ACC112 (cell line): ENCODE measurements at regions not wholly inside any gene's neighbourhood (a gene's known extent, or its start where the extent isn't known, plus 50 kb on each side); places are given as distances from the start of the nearest gene placed in this dataset.
A peak's percentile ranks its signal among the peaks of the same experiment; 100 is the strongest.

ENCODE experiments used
- H2AFZ ChIP-seq: fragments of 200-600 bp; sonication (generic); one replicate; pipeline ENCODE4 v1.6.0; 2017; ENCODE audit warnings: antibody characterized with exemption, low read length; ENCODE audit not compliant: unreplicated experiment
- H3K27ac ChIP-seq: fragments of 200-600 bp; sonication (generic); 2 replicates; pipeline ENCODE4 v1.5.1; 2014; ENCODE audit warnings: low read depth, mild to moderate bottlenecking, antibody characterized with exemption, low read length, moderate library complexity
- H3K27me3 ChIP-seq: fragments of 200-600 bp; sonication (generic); 2 replicates; pipeline ENCODE4 v1.6.1; 2014; ENCODE audit warnings: mild to moderate bottlenecking, antibody characterized with exemption, low read length, moderate library complexity, mixed read lengths; ENCODE audit not compliant: insufficient read depth
- H3K36me3 ChIP-seq: fragments of 200-600 bp; sonication (generic); 2 replicates; pipeline ENCODE4 v1.6.1; 2016; ENCODE audit warnings: mild to moderate bottlenecking, antibody characterized with exemption, low read length, moderate library complexity, mixed read lengths; ENCODE audit not compliant: insufficient read depth
- H3K4me1 ChIP-seq: fragments of 200-600 bp; sonication (generic); one replicate; pipeline ENCODE4 v1.6.1; 2016; ENCODE audit warnings: low read length, mixed read lengths; ENCODE audit not compliant: insufficient read depth, unreplicated experiment, control insufficient read depth
- H3K4me3 ChIP-seq: fragments of 200-600 bp; sonication (generic); 2 replicates; pipeline ENCODE4 v1.5.1; 2014; ENCODE audit warnings: mild to moderate bottlenecking, low read depth, low read length
- H3K79me2 ChIP-seq: fragments of 200-600 bp; sonication (generic); one replicate; pipeline ENCODE4 v1.6.0; 2016; ENCODE audit warnings: low read length; ENCODE audit not compliant: control insufficient read depth, unreplicated experiment, insufficient read depth

- no peak overlapping the region for H3K4me3 ChIP-seq
- H3K27me3 ChIP-seq: peaks cover 22% of the 10 kb centered on the region
- no peak overlapping the region for H2AFZ ChIP-seq
- no peaks in the 10 kb centered on the region for H3K36me3 ChIP-seq
- H3K27ac ChIP-seq: no peak overlapping the region
- no peaks in the 10 kb centered on the region for H3K79me2 ChIP-seq
- H3K4me1 ChIP-seq: no peaks in the 10 kb centered on the region
Observed at GRCh38 chr5:86894056-86894455, 276.3 kb downstream of the COX7C start.

GRCh38 chr5:86896916-86897315 is 279.2 kb downstream of the COX7C start:
- H3K4me3 ChIP-seq: no peak overlapping the region

GRCh38 chr5:86909418-86910295 is 291.9 kb downstream of the COX7C start:
- Histone ChIP-seq H2AFZ (no peak overlapping the region), H3K27ac (peak overlapping the region; percentile 36), H3K36me3 (no peaks in the 10 kb centered on the region), H3K4me3 (no peak overlapping the region), H3K79me2 (no peaks in the 10 kb centered on the region), H3K4me1 (peaks cover 3% of the 10 kb centered on the region), H3K27me3 (no peaks in the 10 kb centered on the region)

More at GRCh38 chr5:86896916-86897315, 279.2 kb downstream of the COX7C start:
- Histone ChIP-seq H2AFZ (no peak overlapping the region), H3K4me1 (no peaks in the 10 kb centered on the region), H3K27ac (no peak overlapping the region), H3K27me3 (peaks cover 21% of the 10 kb centered on the region; the same call in 1 of the 2 replicates), H3K36me3 (no peaks in the 10 kb centered on the region), H3K79me2 (no peaks in the 10 kb centered on the region)

DNA sequence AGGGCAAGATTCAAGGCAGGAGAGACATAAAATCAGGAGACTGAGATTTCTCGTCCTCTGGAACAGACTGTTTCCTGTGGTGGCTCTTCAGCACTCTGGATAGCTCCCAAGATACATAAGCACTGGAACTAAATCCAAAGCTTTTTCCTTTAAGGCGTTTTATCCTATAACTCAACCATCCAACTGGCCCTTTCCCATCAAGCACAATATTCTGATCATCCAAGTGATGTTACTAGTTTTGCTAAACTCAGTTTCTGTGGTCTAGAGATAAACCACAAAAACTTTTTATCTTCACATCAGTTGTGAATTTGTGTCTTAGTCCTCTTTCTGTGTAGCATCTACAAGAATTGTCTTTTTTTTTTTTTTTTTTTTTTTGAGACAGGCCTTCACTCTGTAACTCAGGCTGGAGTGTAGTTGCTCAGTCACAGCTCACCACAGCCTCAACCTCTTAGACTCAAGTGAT is 299.4 kb downstream of the COX7C start:
- H3K4me3 ChIP-seq: no peak overlapping the region
- H3K27ac ChIP-seq: no peak overlapping the region
- H3K4me1 ChIP-seq: no peaks in the 10 kb centered on the region
- H3K79me2 ChIP-seq: no peaks in the 10 kb centered on the region
- no peaks in the 10 kb centered on the region for H3K36me3 ChIP-seq
- H2AFZ ChIP-seq: no peak overlapping the region
- no peaks in the 10 kb centered on the region for H3K27me3 ChIP-seq

DNA sequence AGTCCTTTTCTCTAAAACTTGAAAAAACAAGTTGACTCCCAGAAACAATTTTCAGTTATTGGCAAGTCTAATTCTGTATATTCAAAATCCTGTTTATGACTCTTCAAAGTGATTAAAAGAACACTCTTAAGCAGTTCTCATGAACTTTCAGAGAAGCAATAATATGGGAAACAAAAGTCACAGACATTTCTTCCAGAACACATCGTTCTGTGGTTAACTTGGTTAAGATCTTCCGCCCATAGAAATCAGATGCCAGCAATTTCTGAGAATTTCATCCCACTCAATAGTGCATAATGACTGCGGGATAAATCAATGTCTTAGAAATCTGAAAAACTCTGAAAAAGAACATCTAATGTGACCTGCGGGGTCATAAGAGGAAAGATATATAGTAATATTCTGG is 300.5 kb downstream of the COX7C start:
- no peaks in the 10 kb centered on the region for H3K79me2 ChIP-seq
- no peaks in the 10 kb centered on the region for H3K27me3 ChIP-seq
- no peak overlapping the region for H2AFZ ChIP-seq
- no peaks in the 10 kb centered on the region for H3K36me3 ChIP-seq
- no peaks in the 10 kb centered on the region for H3K4me1 ChIP-seq
- no peak overlapping the region for H3K4me3 ChIP-seq
- no peak overlapping the region for H3K27ac ChIP-seq

DNA sequence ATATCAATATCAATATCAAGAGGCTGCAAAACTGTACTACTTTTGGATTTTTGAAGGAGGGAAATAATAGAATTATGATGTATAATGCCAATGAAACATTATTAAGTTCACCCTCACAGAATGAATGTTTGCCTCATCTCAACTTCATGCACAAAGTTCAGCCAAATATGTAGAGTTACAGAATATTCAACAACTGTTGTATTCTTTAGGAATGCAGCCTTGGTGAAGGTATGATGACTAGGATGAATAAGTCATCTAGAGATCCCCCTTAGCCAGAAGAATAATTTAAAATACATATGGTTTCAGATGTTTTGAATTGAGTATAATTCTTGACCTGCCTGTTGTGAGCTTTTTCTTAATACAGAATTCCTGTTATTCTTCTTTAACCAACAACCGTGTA is 308.3 kb downstream of the COX7C start:
- H2AFZ ChIP-seq: no peak overlapping the region
- no peaks in the 10 kb centered on the region for H3K36me3 ChIP-seq
- no peaks in the 10 kb centered on the region for H3K4me1 ChIP-seq
- no peak overlapping the region for H3K4me3 ChIP-seq
- H3K79me2 ChIP-seq: no peaks in the 10 kb centered on the region
- peaks cover 15% of the 10 kb centered on the region for H3K27me3 ChIP-seq
- H3K27ac ChIP-seq: no peak overlapping the region

DNA sequence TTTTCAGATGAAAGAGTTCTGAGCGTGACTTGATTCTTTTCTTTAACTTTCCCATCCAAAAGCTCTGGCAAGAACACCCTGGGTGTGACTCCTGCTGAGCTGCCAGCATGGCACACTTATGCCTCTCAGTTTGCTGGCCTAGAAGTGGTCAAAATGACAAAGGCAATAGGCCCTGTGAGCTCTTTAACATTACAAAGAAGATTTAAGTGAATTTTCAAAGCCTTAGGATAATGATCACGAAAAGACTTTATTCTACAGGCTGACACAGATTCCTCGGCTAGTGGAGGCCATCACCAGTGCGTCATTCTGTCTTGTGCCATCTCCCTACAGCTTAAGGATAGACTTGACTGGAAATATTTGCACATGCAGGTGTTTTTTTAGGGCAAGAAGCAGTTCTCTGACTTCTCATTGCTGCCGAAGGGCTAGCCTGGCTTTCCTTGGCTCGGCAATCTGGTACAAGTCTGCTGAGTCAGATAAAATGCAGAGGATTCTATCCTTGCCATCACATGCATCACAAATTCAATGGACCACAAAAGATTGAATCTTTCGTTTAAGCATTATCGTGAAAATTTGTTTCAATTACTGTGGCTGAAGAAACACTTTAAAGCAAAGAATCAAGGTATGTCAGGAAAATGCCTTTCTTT is 311.5 kb downstream of the COX7C start:
- no peaks in the 10 kb centered on the region for H3K79me2 ChIP-seq
- H3K36me3 ChIP-seq: no peaks in the 10 kb centered on the region
- no peaks in the 10 kb centered on the region for H3K4me1 ChIP-seq
- no peak overlapping the region for H2AFZ ChIP-seq
- H3K27ac ChIP-seq: no peak overlapping the region
- H3K4me3 ChIP-seq: no peak overlapping the region
- H3K27me3 ChIP-seq: peaks cover 18% of the 10 kb centered on the region

- H3K4me3 ChIP-seq: no peak overlapping the region
- no peak overlapping the region for H2AFZ ChIP-seq
- no peaks in the 10 kb centered on the region for H3K4me1 ChIP-seq
Observed at GRCh38 chr5:86951761-86952160, 315.9 kb upstream of the RASA1 start.

DNA sequence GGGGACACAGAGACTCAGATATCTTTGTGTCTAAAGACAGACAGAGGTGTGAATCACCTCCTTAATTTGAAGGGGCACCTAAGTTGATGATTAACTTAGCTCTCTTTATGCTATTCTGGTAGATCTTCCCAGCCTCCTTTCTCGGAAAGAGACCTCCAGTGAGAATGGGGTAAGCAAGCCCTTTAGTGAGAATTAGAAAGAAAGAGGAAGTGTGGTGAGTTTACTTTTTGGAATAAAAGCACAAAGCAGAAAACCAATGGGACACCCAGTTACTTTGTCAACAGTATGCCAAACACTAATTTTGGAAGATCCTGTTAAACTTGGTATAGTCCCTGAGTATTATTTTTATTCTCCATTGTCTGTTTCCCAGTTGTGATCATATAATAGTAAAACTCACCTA is 302.8 kb upstream of the RASA1 start:
- H3K4me1 ChIP-seq: no peaks in the 10 kb centered on the region
- no peak overlapping the region for H3K27ac ChIP-seq
- H3K4me3 ChIP-seq: no peak overlapping the region
- H3K27me3 ChIP-seq: no peaks in the 10 kb centered on the region
- no peaks in the 10 kb centered on the region for H3K36me3 ChIP-seq
- H3K79me2 ChIP-seq: no peaks in the 10 kb centered on the region
- no peak overlapping the region for H2AFZ ChIP-seq

More at GRCh38 chr5:86951761-86952160, 315.9 kb upstream of the RASA1 start:
- Histone ChIP-seq H3K27ac (no peak overlapping the region), H3K79me2 (no peaks in the 10 kb centered on the region), H3K36me3 (no peaks in the 10 kb centered on the region), H3K27me3 (peaks cover 45% of the 10 kb centered on the region)

- Histone ChIP-seq H3K4me3 (peak overlapping the region; percentile 39), H3K27me3 (no peaks in the 10 kb centered on the region), H3K79me2 (no peaks in the 10 kb centered on the region), H3K27ac (no peak overlapping the region), H3K36me3 (no peaks in the 10 kb centered on the region), H3K4me1 (no peaks in the 10 kb centered on the region), H2AFZ (peak overlapping the region; percentile 26)
Observed at GRCh38 chr5:86968301-86968753, 299.4 kb upstream of the RASA1 start.
